ENCODE measurements at regions not wholly inside any gene's neighbourhood (a gene's known extent, or its start where the extent isn't known, plus 50 kb on each side); places are given as distances from the start of the nearest gene placed in this dataset.

GRCh38 chr16:80046848-80047247 is 446.3 kb upstream of the MAF start:
- no peaks in the 10 kb centered on the region for H3K4me1 Mint-ChIP-seq (ENCODE audit: unreplicated experiment)
- H3K4me3 Mint-ChIP-seq (ENCODE audit: unreplicated experiment): no peak overlapping the region
- H3K27ac Mint-ChIP-seq (ENCODE audit: unreplicated experiment): no peak overlapping the region
- DNase-seq (ENCODE audit: low spot score): no peak
- H3K9me3 Mint-ChIP-seq (ENCODE audit: unreplicated experiment): no peaks in the 10 kb centered on the region
- no peaks in the 10 kb centered on the region for H3K36me3 Mint-ChIP-seq (ENCODE audit: low read depth, unreplicated experiment)
- TF ChIP-seq CTCF (IDR thresholded peaks at IDR 0.05; ENCODE audit: unreplicated experiment): no peak
- H3K27me3 Mint-ChIP-seq (ENCODE audit: unreplicated experiment): peaks cover 2% of the 10 kb centered on the region

- Mint-ChIP-seq H3K4me3 (ENCODE audit: unreplicated experiment) (no peak overlapping the region), H3K36me3 (ENCODE audit: low read depth, unreplicated experiment) (no peaks in the 10 kb centered on the region), H3K27me3 (ENCODE audit: unreplicated experiment) (peaks cover 2% of the 10 kb centered on the region), H3K9me3 (ENCODE audit: unreplicated experiment) (no peaks in the 10 kb centered on the region), H3K4me1 (ENCODE audit: unreplicated experiment) (no peaks in the 10 kb centered on the region), H3K27ac (ENCODE audit: unreplicated experiment) (no peak overlapping the region)
- TF ChIP-seq CTCF (IDR thresholded peaks at IDR 0.05; ENCODE audit: unreplicated experiment): no peak
- no peak for DNase-seq (ENCODE audit: low spot score)
These were observed 445.7 kb upstream of the MAF start for GRCh38 chr16:80046261-80046660.

GRCh38 chr16:80045861-80046260 is 445.3 kb upstream of the MAF start:
- Mint-ChIP-seq H3K36me3 (ENCODE audit: low read depth, unreplicated experiment) (no peaks in the 10 kb centered on the region), H3K27me3 (ENCODE audit: unreplicated experiment) (peaks cover 2% of the 10 kb centered on the region), H3K4me1 (ENCODE audit: unreplicated experiment) (no peaks in the 10 kb centered on the region), H3K4me3 (ENCODE audit: unreplicated experiment) (no peak overlapping the region), H3K27ac (ENCODE audit: unreplicated experiment) (no peak overlapping the region), H3K9me3 (ENCODE audit: unreplicated experiment) (no peaks in the 10 kb centered on the region)
- no peak for DNase-seq (ENCODE audit: low spot score)
- TF ChIP-seq CTCF (IDR thresholded peaks at IDR 0.05; ENCODE audit: unreplicated experiment): no peak

DNA sequence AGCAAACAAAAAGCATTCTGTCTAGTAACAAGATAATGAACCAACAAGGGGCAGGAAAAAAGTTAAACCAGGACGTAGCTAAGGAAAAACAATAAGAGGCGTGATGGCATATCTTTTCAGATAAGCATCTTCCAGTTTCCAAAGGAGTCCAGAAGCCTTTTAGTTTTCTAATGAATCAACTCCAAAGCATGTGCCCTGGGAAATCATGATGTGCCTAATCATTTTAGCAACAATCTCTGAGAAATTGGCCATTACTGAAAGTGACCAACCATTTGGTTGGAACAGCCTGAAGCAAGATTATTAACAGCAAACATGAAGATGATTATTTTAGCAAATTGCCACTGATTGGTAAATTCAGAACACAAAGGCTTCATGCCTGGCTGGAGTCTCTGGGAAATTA is 440.9 kb upstream of the MAF start:
- H3K4me1 Mint-ChIP-seq (ENCODE audit: unreplicated experiment): peaks cover under 1% of the 10 kb centered on the region
- H3K27me3 Mint-ChIP-seq (ENCODE audit: unreplicated experiment): peaks cover 2% of the 10 kb centered on the region
- H3K4me3 Mint-ChIP-seq (ENCODE audit: unreplicated experiment): no peak overlapping the region
- no peaks in the 10 kb centered on the region for H3K9me3 Mint-ChIP-seq (ENCODE audit: unreplicated experiment)
- H3K27ac Mint-ChIP-seq (ENCODE audit: unreplicated experiment): no peak overlapping the region
- no peaks in the 10 kb centered on the region for H3K36me3 Mint-ChIP-seq (ENCODE audit: low read depth, unreplicated experiment)
- no peak for DNase-seq (ENCODE audit: low spot score)
- no peak for TF ChIP-seq CTCF (IDR thresholded peaks at IDR 0.05; ENCODE audit: unreplicated experiment)

GRCh38 chr16:80040814-80041213 is 440.3 kb upstream of the MAF start:
- DNase-seq (ENCODE audit: low spot score): no peak
- H3K9me3 Mint-ChIP-seq (ENCODE audit: unreplicated experiment): no peaks in the 10 kb centered on the region
- no peaks in the 10 kb centered on the region for H3K36me3 Mint-ChIP-seq (ENCODE audit: low read depth, unreplicated experiment)
- H3K4me3 Mint-ChIP-seq (ENCODE audit: unreplicated experiment): no peak overlapping the region
- TF ChIP-seq CTCF (IDR thresholded peaks at IDR 0.05; ENCODE audit: unreplicated experiment): no peak
- H3K4me1 Mint-ChIP-seq (ENCODE audit: unreplicated experiment): peaks cover 5% of the 10 kb centered on the region
- H3K27ac Mint-ChIP-seq (ENCODE audit: unreplicated experiment): no peak overlapping the region
- H3K27me3 Mint-ChIP-seq (ENCODE audit: unreplicated experiment): peaks cover 2% of the 10 kb centered on the region

Measured in endothelial cell (in vitro differentiated cells).